ENCODE measurements at regions not wholly inside any gene's neighbourhood (a gene's known extent, or its start where the extent isn't known, plus 50 kb on each side); places are given as distances from the start of the nearest gene placed in this dataset.

GRCh38 chr3:103083848-103084631, 649.2 kb downstream of the ZPLD1 start:
- TF ChIP-seq CTCF (IDR thresholded peaks at IDR 0.05) = no peak
- no peak for TF ChIP-seq POLR2A (IDR thresholded peaks at IDR 0.05)

Data from body of pancreas (tissue), 4 donors.